Pancreas (tissue), 10 donors: ENCODE measurements at regions not wholly inside any gene's neighbourhood (a gene's known extent, or its start where the extent isn't known, plus 50 kb on each side); places are given as distances from the start of the nearest gene placed in this dataset.
"Not testable (repeated sequence)": the region's sequence is repeated elsewhere in the genome, so short reads cannot be mapped to it uniquely, and the experiment has no call there.

Source experiments
- ATAC-seq, 4 donors: fragments of 200-7000 bp; cut with Tn5 transposase; one replicate each; pipeline versions ENCODE4 v1.8.0 to v1.9.1; 2020; ENCODE audit warnings: mild to moderate bottlenecking in 4 of 4, moderate library complexity in 4 of 4
- DNase-seq, 6 donors: peaks; one replicate each; pipeline ENCODE4 v3.0.0-alpha.2; 2020
- FAIRE-seq: peaks from 2 replicates; lab custom pipeline; 2012; peaks lifted over from hg19 to GRCh38; lab: Jason Lieb, UNC
- H3K27ac ChIP-seq, 4 donors: fragments of 200-600 bp; sonication (generic); 1 replicate in 3 of 4; 2 replicates in 1 of 4; pipeline versions ENCODE4 v1.5.0 to v1.8.0; 2020
- H3K27me3 ChIP-seq, 4 donors: fragments of 200-600 bp; one replicate each; pipeline ENCODE4 v1.8.0; 2021
- H3K36me3 ChIP-seq, 3 donors: fragments of 200-600 bp; sonication (generic) in 1 of 3; one replicate each; pipeline versions ENCODE4 v1.5.0 to v1.8.0; 2020 to 2021
- H3K4me1 ChIP-seq, 3 donors: fragments of 200-600 bp; one replicate each; pipeline ENCODE4 v1.8.0; 2021
- H3K4me3 ChIP-seq, 4 donors: fragments of 200-600 bp; sonication (generic) in 2 of 4; one replicate each; pipeline versions ENCODE4 v1.5.0 to v1.8.0; 2020 to 2021
- H3K9me3 ChIP-seq, 4 donors: fragments of 200-600 bp; one replicate each; pipeline ENCODE4 v1.8.0; 2021
- CTCF ChIP-seq, 4 donors: fragments of 200-600 bp; sonication (generic) in 3 of 4; IDR thresholded peaks; one replicate each; pipeline versions ENCODE4 v1.5.0 to v1.8.0; 2021; ENCODE audit warnings: antibody characterized with exemption in 4 of 4
- WGBS, 2 donors: extraction: QIAGEN DNeasy Blood & Tissue Kit; methylation state at CpG; one replicate each; pipeline ENCODE4 v1.1.7; 2013; 5-methylcytosine and 5-hydroxymethylcytosine counted together
- intact Hi-C, 3 donors: fragments of 100-400 bp; cut with DNase I; formaldehyde crosslinking; loops; one replicate each; pipeline versions ENCODE4 v1.11.1 to v1.14.2; 2022
- donor health status: healthy with polysubstance abuse.
- donor health status: DM: no; HTN: no; CAD: no; lungs with moderate emphysema.
- donor health status: DM: no; HTN: no; CAD: no.
- donor health status: control.
- donor health status: control.
- donor health status: Bipolar disorder and iron deficiency.
- donor health status: DM: yes; HTN: yes; CAD: no.
- donor health status: DM: no; HTN: no; CAD: no.
- donor health status: DM: no; HTN: no; CAD: no.
- donor health status: DM: yes; HTN: yes; CAD: no.

- intact Hi-C loops = no loop called here
- FAIRE-seq = peak; percentile 34
- ATAC-seq = no peak
These were observed 195.1 kb upstream of the SLC38A2 start for GRCh38 chr12:46567667-46568066.

GRCh38 chr12:46562625-46563225 is 190.2 kb upstream of the SLC38A2 start:
- no peaks in the 10 kb centered on the region for H3K27me3 ChIP-seq
- DNase-seq (no peak), ATAC-seq (peak in 1 of 4 donors; percentile 38), FAIRE-seq (no peak)
- no peaks in the 10 kb centered on the region for H3K9me3 ChIP-seq
- intact Hi-C loops = no loop called here
- H3K27ac ChIP-seq = no peak overlapping the region
- TF ChIP-seq CTCF (IDR thresholded peaks at IDR 0.05) = no peak
- H3K36me3 ChIP-seq = no peaks in the 10 kb centered on the region
- H3K4me3 ChIP-seq = no peak overlapping the region
- WGBS, 2 donors = 78 to 88% methylated on average over 5 of the region's 5 CpGs
- no peaks in the 10 kb centered on the region for H3K4me1 ChIP-seq

More at GRCh38 chr12:46567667-46568066, 195.1 kb upstream of the SLC38A2 start:
- DNase-seq = no peak
- no peaks in the 10 kb centered on the region for H3K4me1 ChIP-seq
- no peaks in the 10 kb centered on the region for H3K9me3 ChIP-seq
- no peaks in the 10 kb centered on the region for H3K27me3 ChIP-seq
- no peaks in the 10 kb centered on the region for H3K36me3 ChIP-seq
- H3K27ac ChIP-seq = no peak overlapping the region
- TF ChIP-seq CTCF (IDR thresholded peaks at IDR 0.05) = no peak
- H3K4me3 ChIP-seq = no peak overlapping the region

DNA sequence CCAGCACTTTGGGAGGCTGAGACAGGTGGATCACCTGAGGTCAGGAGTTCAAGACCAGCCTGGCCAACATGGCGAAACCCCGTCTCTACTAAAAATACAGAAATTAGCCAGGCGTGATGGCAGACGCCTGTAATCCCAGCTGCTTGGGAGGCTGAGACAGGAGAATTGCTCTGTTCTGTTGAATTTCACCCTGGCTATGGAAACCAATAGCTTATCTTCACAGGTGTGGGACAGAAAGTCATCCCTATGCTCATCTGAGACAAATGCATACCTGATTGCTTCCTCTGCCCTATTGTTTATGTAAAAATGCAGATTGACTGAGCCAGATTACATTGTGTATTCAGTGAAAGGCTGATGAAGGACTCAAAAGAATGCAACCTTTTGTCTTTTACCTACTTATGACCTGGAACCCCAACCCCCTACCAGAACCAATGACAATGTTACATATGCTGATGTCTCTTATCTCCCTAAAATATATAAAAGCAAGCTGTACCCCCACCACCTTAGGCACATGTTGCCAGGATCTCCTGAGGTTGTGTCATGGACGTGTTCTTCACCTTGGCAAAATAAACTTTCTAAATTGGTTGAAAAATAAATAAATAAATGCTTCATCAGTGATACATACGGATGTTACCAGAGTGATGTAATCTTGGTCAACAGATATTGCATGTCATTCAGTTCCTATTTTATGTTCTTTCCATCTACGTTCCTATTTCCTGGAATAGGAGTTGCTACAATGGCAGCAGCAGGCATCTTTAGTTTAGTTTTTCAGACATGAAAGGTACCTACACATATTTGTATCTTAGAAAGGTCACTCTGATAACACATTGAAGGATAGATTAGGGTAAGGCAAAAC is 189.4 kb upstream of the SLC38A2 start:
- FAIRE-seq, H3K4me1 ChIP-seq, H3K27ac ChIP-seq, H3K36me3 ChIP-seq, H3K27me3 ChIP-seq, H3K9me3 ChIP-seq, ATAC-seq, DNase-seq, H3K4me3 ChIP-seq, intact Hi-C loops: not testable (repeated sequence)
- 81 to 88% methylated on average over 7 of the region's 7 CpGs for WGBS, 2 donors

GRCh38 chr12:46560874-46561273 is 188.3 kb upstream of the SLC38A2 start:
- ATAC-seq (no peak), FAIRE-seq (no peak), DNase-seq (no peak)
- Histone ChIP-seq H3K27me3 (no peaks in the 10 kb centered on the region), H3K4me1 (peaks cover 0 to 3% (median 0%) of the 10 kb centered on the region in 3 donors), H3K27ac (no peak overlapping the region), H3K9me3 (no peaks in the 10 kb centered on the region), H3K4me3 (no peak overlapping the region), H3K36me3 (no peaks in the 10 kb centered on the region)
- 90 to 94% methylated on average over 1 of the region's 1 CpG for WGBS, 2 donors
- no peak for TF ChIP-seq CTCF (IDR thresholded peaks at IDR 0.05)
- intact Hi-C loops = no loop called here

DNA sequence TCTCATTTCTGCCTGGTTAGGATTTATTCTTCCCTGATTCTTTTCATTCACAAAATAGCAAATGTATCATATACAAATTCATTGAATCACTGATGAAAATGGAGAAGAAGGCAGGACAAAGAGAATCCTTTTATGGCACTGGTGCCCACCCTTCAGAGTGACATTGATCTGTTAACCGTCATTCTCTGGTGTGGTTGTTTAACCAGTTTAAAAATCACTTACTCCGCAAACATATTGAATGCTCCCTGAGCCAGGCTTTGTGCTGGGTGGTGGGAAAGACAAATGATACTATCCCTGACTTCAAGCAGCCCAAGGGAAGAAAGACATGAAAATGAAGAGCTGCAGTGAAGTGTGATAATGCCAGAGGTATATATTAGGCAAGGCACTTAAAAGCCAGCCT is 187.5 kb upstream of the SLC38A2 start:
- no peaks in the 10 kb centered on the region for H3K36me3 ChIP-seq
- DNase-seq = no peak
- no peak overlapping the region for H3K27ac ChIP-seq
- H3K9me3 ChIP-seq = no peaks in the 10 kb centered on the region
- intact Hi-C loops = no loop called here
- 81 to 85% methylated on average over 2 of the region's 2 CpGs for WGBS, 2 donors
- H3K4me1 ChIP-seq = peaks cover 0 to 3% (median 0%) of the 10 kb centered on the region in 3 donors
- ATAC-seq = no peak
- no peak for TF ChIP-seq CTCF (IDR thresholded peaks at IDR 0.05)
- FAIRE-seq = no peak
- no peaks in the 10 kb centered on the region for H3K27me3 ChIP-seq
- H3K4me3 ChIP-seq = no peak overlapping the region
